ENCODE measurements at regions not wholly inside any gene's neighbourhood (a gene's known extent, or its start where the extent isn't known, plus 50 kb on each side); places are given as distances from the start of the nearest gene placed in this dataset.

GRCh38 chr10:6892864-6893263 lies 312.8 kb upstream of the PRKCQ start:
- no peak overlapping the region for H3K4me3 ChIP-seq (replicated peaks in 1 of 3; ENCODE audit: insufficient read depth in 1 of 3, low read depth in 1 of 3, low read length in 3 of 3)
- no peaks in the 10 kb centered on the region for H3K9me3 ChIP-seq (replicated peaks; ENCODE audit: control insufficient read depth, insufficient read depth, low read length)
- no peak overlapping the region for H2AFZ ChIP-seq (ENCODE audit: low read depth, low read length)
- dilution Hi-C loops (cut with MboI; ENCODE audit: extremely low pct_ligation_motif_present, low sequenced_read_pairs) (no loop called here), intact Hi-C loops (cut with micrococcal nuclease) (no loop called here)
- H3K4me2 ChIP-seq (ENCODE audit: insufficient read depth, low read length): no peak overlapping the region
- no peak overlapping the region for H3K9ac ChIP-seq (replicated peaks; ENCODE audit: extremely low read depth, insufficient read depth, low read length)
- ChIA-PET POLR2A (interaction anchor here (0.6 kb wide), 1 partner anchor 363 kb away, joined by 5 read pairs; no protein-coding TSS in a partner anchor), CTCF (no interaction called here)
- BruUV-seq (replicated peaks): no TSS peak
- no peaks in the 10 kb centered on the region for H3K27me3 ChIP-seq (ENCODE audit: control insufficient read depth in 2 of 2, insufficient read depth in 2 of 2, low read length in 2 of 2)
- no peaks in the 10 kb centered on the region for H3K4me1 ChIP-seq (ENCODE audit: control insufficient read depth, extremely low read depth, insufficient read depth, low read length)
- H3K9me1 ChIP-seq (replicated peaks; ENCODE audit: control insufficient read depth, extremely low read depth, insufficient read depth, low read length): no peaks in the 10 kb centered on the region
- FAIRE-seq (no peak), DNase-seq (ENCODE audit: low read depth, low spot score) (no peak)
- H3K27ac ChIP-seq (ENCODE audit: insufficient read depth, low read depth, low read length): no peak overlapping the region
- no peaks in the 10 kb centered on the region for H3K36me3 ChIP-seq (ENCODE audit: control insufficient read depth in 2 of 2, extremely low read depth in 1 of 2, insufficient read depth in 2 of 2, low read length in 2 of 2)
- TF ChIP-seq, protein P1, sequence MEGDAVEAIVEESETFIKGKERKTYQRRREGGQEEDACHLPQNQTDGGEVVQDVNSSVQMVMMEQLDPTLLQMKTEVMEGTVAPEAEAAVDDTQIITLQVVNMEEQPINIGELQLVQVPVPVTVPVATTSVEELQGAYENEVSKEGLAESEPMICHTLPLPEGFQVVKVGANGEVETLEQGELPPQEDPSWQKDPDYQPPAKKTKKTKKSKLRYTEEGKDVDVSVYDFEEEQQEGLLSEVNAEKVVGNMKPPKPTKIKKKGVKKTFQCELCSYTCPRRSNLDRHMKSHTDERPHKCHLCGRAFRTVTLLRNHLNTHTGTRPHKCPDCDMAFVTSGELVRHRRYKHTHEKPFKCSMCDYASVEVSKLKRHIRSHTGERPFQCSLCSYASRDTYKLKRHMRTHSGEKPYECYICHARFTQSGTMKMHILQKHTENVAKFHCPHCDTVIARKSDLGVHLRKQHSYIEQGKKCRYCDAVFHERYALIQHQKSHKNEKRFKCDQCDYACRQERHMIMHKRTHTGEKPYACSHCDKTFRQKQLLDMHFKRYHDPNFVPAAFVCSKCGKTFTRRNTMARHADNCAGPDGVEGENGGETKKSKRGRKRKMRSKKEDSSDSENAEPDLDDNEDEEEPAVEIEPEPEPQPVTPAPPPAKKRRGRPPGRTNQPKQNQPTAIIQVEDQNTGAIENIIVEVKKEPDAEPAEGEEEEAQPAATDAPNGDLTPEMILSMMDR (IDR thresholded peaks at IDR 0.05; ENCODE audit: extremely low read depth in 1 of 2, insufficient read depth in 1 of 2, low read depth in 1 of 2, low read length in 2 of 2): no peak
- TF ChIP-seq MYC (IDR thresholded peaks at IDR 0.05; ENCODE audit: low read depth, low read length): no peak
- no peaks in the 10 kb centered on the region for H3K79me2 ChIP-seq (ENCODE audit: control insufficient read depth, insufficient read depth, low read length)
- no peaks in the 10 kb centered on the region for H4K20me1 ChIP-seq (replicated peaks; ENCODE audit: control insufficient read depth, extremely low read depth, insufficient read depth, low read length)

DNA sequence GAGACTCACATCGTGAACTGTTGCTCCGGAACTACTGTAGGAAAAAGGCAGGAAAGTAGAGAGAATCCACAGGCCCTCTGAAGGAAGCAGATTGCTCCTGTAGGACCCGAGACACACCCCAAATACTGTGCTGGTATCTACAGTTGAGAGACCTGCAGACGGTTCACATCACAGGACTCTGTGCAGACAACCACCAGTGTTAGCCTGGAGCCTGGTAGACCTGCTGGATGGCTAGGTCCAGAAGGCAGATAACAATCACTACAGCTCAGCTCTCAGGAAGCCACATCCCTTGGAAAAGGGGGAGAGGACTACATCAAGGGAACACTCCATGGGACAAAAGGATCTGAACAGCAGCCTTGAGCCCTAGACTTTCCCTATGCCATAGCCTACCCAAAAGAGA lies 311.8 kb upstream of the PRKCQ start:
- Histone ChIP-seq H3K9me1 (replicated peaks; ENCODE audit: control insufficient read depth, extremely low read depth, insufficient read depth, low read length) (no peaks in the 10 kb centered on the region), H3K4me2 (ENCODE audit: insufficient read depth, low read length) (no peak overlapping the region), H2AFZ (ENCODE audit: low read depth, low read length) (no peak overlapping the region), H3K9ac (replicated peaks; ENCODE audit: extremely low read depth, insufficient read depth, low read length) (no peak overlapping the region), H3K4me3 (replicated peaks in 1 of 3; ENCODE audit: insufficient read depth in 1 of 3, low read depth in 1 of 3, low read length in 3 of 3) (no peak overlapping the region), H3K27me3 (ENCODE audit: control insufficient read depth in 2 of 2, insufficient read depth in 2 of 2, low read length in 2 of 2) (no peaks in the 10 kb centered on the region), H3K79me2 (ENCODE audit: control insufficient read depth, insufficient read depth, low read length) (no peaks in the 10 kb centered on the region), H3K9me3 (replicated peaks; ENCODE audit: control insufficient read depth, insufficient read depth, low read length) (no peaks in the 10 kb centered on the region), H3K4me1 (ENCODE audit: control insufficient read depth, extremely low read depth, insufficient read depth, low read length) (no peaks in the 10 kb centered on the region), H3K27ac (ENCODE audit: insufficient read depth, low read depth, low read length) (no peak overlapping the region), H4K20me1 (replicated peaks; ENCODE audit: control insufficient read depth, extremely low read depth, insufficient read depth, low read length) (no peaks in the 10 kb centered on the region), H3K36me3 (ENCODE audit: control insufficient read depth in 2 of 2, extremely low read depth in 1 of 2, insufficient read depth in 2 of 2, low read length in 2 of 2) (no peaks in the 10 kb centered on the region)
- FAIRE-seq (no peak), DNase-seq (ENCODE audit: low read depth, low spot score) (no peak)
- dilution Hi-C loops (cut with MboI; ENCODE audit: extremely low pct_ligation_motif_present, low sequenced_read_pairs): no loop called here
- intact Hi-C loops (cut with micrococcal nuclease): no loop called here
- no peak for TF ChIP-seq MYC (IDR thresholded peaks at IDR 0.05; ENCODE audit: low read depth, low read length)
- no peak for TF ChIP-seq EZH2 (IDR thresholded peaks at IDR 0.05; ENCODE audit: borderline replicate concordance, low read depth, low read length, severe bottlenecking)
- TF ChIP-seq POLR2A (IDR thresholded peaks at IDR 0.05; ENCODE audit: low read depth, low read length): no peak
- TF ChIP-seq POLR2AphosphoS5 (IDR thresholded peaks at IDR 0.05; ENCODE audit: insufficient read depth, low read depth, low read length): no peak
- TF ChIP-seq, protein P2, sequence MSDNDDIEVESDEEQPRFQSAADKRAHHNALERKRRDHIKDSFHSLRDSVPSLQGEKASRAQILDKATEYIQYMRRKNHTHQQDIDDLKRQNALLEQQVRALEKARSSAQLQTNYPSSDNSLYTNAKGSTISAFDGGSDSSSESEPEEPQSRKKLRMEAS (IDR thresholded peaks at IDR 0.05; ENCODE audit: insufficient read depth, insufficient read length): no peak
- TF ChIP-seq GATA2 (IDR thresholded peaks at IDR 0.05; ENCODE audit: insufficient read depth, insufficient read length, low read depth, low read length): no peak
- no peak for TF ChIP-seq FOS (IDR thresholded peaks at IDR 0.05; ENCODE audit: borderline replicate concordance, insufficient read depth, low read length)
- no peak for TF ChIP-seq JUN (IDR thresholded peaks at IDR 0.05; ENCODE audit: borderline replicate concordance, insufficient read depth, insufficient read length, low read depth)
- TF ChIP-seq, protein P1 (IDR thresholded peaks at IDR 0.05; ENCODE audit: extremely low read depth in 1 of 2, insufficient read depth in 1 of 2, low read depth in 1 of 2, low read length in 2 of 2): no peak
- ChIA-PET CTCF (no interaction called here), POLR2A (no interaction called here)
- BruUV-seq (replicated peaks): no TSS peak
